ENCODE measurements at regions not wholly inside any gene's neighbourhood (a gene's known extent, or its start where the extent isn't known, plus 50 kb on each side); places are given as distances from the start of the nearest gene placed in this dataset.

DNA sequence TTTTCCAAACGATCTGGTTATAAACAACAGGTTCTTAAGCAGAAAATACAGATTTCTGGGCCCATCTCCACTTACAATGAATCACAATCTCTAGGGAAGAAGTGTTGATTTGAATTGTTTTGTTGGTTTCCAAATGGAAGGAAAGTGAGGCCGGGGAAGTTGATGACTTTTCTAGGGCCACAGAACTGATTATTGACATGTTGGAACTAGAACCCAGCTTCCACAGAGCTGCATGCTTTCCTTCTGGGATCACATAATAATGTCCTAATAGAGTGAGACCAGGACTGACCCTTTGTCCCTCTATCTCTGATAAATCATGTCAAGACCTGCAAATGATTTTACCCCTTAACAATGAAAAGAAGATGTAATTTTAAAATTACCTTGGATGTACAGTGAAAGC is 332.2 kb downstream of the OSR1 start:
- no peaks in the 10 kb centered on the region for H3K79me2 ChIP-seq (ENCODE audit: insufficient read depth)
- peaks cover 19% of the 10 kb centered on the region for H3K4me1 ChIP-seq (ENCODE audit: insufficient read depth)
- no peak overlapping the region for H2AFZ ChIP-seq
- in situ Hi-C loops (cut with MboI) = no loop called here
- no peak for TF ChIP-seq EZH2phosphoT487 (IDR thresholded peaks at IDR 0.05; ENCODE audit: insufficient read depth, low read depth)
- no peak for TF ChIP-seq EZH2 (IDR thresholded peaks at IDR 0.05; ENCODE audit: insufficient read depth, poor library complexity, severe bottlenecking)
- no peak overlapping the region for H3K27ac ChIP-seq
- H3K36me3 ChIP-seq (ENCODE audit: low read depth) = no peaks in the 10 kb centered on the region
- H3K9ac ChIP-seq = no peak overlapping the region
- H3K9me3 ChIP-seq (ENCODE audit: low read depth) = no peaks in the 10 kb centered on the region
- DNase-seq = no peak
- no peak overlapping the region for H3K4me3 ChIP-seq
- no peaks in the 10 kb centered on the region for H3K27me3 ChIP-seq (replicated peaks; ENCODE audit: insufficient read depth)
- WGBS, 2 experiments (ENCODE audit: low coverage in 1 of 2, low lambda C conversion rate in 2 of 2, missing lambda C conversion rate in 2 of 2) = 43 to 55% methylated on average over 2 of the region's 2 CpGs
- H3F3A ChIP-seq (ENCODE audit: insufficient read depth) = peaks cover 19% of the 10 kb centered on the region; the same call in 1 of the 2 replicates
- no peaks in the 10 kb centered on the region for H3K9me2 ChIP-seq (ENCODE audit: insufficient read depth)
- no peaks in the 10 kb centered on the region for H4K20me1 ChIP-seq (ENCODE audit: insufficient read depth)
- no peak overlapping the region for H3K4me2 ChIP-seq (ENCODE audit: unreplicated experiment)

GRCh38 chr2:19022334-19022733 is 336.1 kb downstream of the OSR1 start:
- H3K4me1 ChIP-seq (ENCODE audit: insufficient read depth) = peaks cover 30% of the 10 kb centered on the region
- peak overlapping the region; percentile 70; the same call in 1 of the 2 replicates for H3K9ac ChIP-seq
- peak overlapping the region; percentile 94 for H3K27ac ChIP-seq
- no peaks in the 10 kb centered on the region for H3K9me3 ChIP-seq (ENCODE audit: low read depth)
- H3F3A ChIP-seq (ENCODE audit: insufficient read depth) = peaks cover 24% of the 10 kb centered on the region; the same call in 1 of the 2 replicates
- in situ Hi-C loops (cut with MboI) = no loop called here
- 93 to 96% methylated on average over 5 of the region's 5 CpGs for WGBS, 2 experiments (ENCODE audit: low coverage in 1 of 2, low lambda C conversion rate in 2 of 2, missing lambda C conversion rate in 2 of 2)
- no peaks in the 10 kb centered on the region for H3K79me2 ChIP-seq (ENCODE audit: insufficient read depth)
- TF ChIP-seq EZH2 (IDR thresholded peaks at IDR 0.05; ENCODE audit: insufficient read depth, poor library complexity, severe bottlenecking) = no peak
- TF ChIP-seq EZH2phosphoT487 (IDR thresholded peaks at IDR 0.05; ENCODE audit: insufficient read depth, low read depth) = no peak
- no peak for DNase-seq
- peak overlapping the region; percentile 46; the same call in 1 of the 2 replicates for H2AFZ ChIP-seq
- H4K20me1 ChIP-seq (ENCODE audit: insufficient read depth) = no peaks in the 10 kb centered on the region
- no peak overlapping the region for H3K4me3 ChIP-seq
- no peaks in the 10 kb centered on the region for H3K9me2 ChIP-seq (ENCODE audit: insufficient read depth)
- no peaks in the 10 kb centered on the region for H3K36me3 ChIP-seq (ENCODE audit: low read depth)
- no peaks in the 10 kb centered on the region for H3K27me3 ChIP-seq (replicated peaks; ENCODE audit: insufficient read depth)
- peak overlapping the region; percentile 79 for H3K4me2 ChIP-seq (ENCODE audit: unreplicated experiment)

- no peaks in the 10 kb centered on the region for H3K27me3 ChIP-seq (replicated peaks; ENCODE audit: insufficient read depth)
- no peaks in the 10 kb centered on the region for H3K36me3 ChIP-seq (ENCODE audit: low read depth)
- no peaks in the 10 kb centered on the region for H3K9me3 ChIP-seq (ENCODE audit: low read depth)
- TF ChIP-seq EZH2 (IDR thresholded peaks at IDR 0.05; ENCODE audit: insufficient read depth, poor library complexity, severe bottlenecking) (no peak), EZH2phosphoT487 (IDR thresholded peaks at IDR 0.05; ENCODE audit: insufficient read depth, low read depth) (no peak)
- H3K4me3 ChIP-seq = peak overlapping the region; percentile 45
- H3F3A ChIP-seq (ENCODE audit: insufficient read depth) = peaks cover 24% of the 10 kb centered on the region; the same call in 1 of the 2 replicates
- peak; percentile 90 for DNase-seq
- H3K79me2 ChIP-seq (ENCODE audit: insufficient read depth) = no peaks in the 10 kb centered on the region
- in situ Hi-C loops (cut with MboI) = no loop called here
- WGBS, 2 experiments (ENCODE audit: low coverage in 1 of 2, low lambda C conversion rate in 2 of 2, missing lambda C conversion rate in 2 of 2) = 11 to 17% methylated on average over 5 of the region's 5 CpGs
- H4K20me1 ChIP-seq (ENCODE audit: insufficient read depth) = no peaks in the 10 kb centered on the region
- H3K9me2 ChIP-seq (ENCODE audit: insufficient read depth) = no peaks in the 10 kb centered on the region
- H3K9ac ChIP-seq = peak overlapping the region; percentile 70
- peak overlapping the region; percentile 79 for H3K4me2 ChIP-seq (ENCODE audit: unreplicated experiment)
- H2AFZ ChIP-seq = peak overlapping the region; percentile 46
- H3K27ac ChIP-seq = peak overlapping the region; percentile 94
- peaks cover 30% of the 10 kb centered on the region for H3K4me1 ChIP-seq (ENCODE audit: insufficient read depth)
Observed at GRCh38 chr2:19021721-19022120, 336.7 kb downstream of the OSR1 start.

DNA sequence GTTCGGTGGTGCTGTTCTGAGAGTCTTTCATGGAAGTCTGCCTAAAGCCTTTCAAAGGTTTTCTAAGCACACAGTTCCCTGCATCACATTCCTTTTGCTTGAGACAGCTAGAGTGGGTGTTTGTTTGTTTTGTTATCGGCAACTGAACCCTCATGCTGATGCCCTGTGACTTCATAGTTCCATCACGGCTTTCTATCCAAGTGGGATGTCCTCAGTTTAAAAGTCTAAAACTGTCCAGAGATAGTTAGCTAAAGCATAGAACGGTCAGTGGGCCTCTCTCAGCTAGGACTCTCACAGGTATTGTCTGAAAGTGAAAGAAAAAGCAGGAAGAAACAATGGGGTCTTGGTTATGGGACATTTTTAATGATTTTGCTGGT is 337.3 kb downstream of the OSR1 start:
- H3K27ac ChIP-seq = peak overlapping the region; percentile 94
- no peaks in the 10 kb centered on the region for H3K27me3 ChIP-seq (replicated peaks; ENCODE audit: insufficient read depth)
- H3K79me2 ChIP-seq (ENCODE audit: insufficient read depth) = no peaks in the 10 kb centered on the region
- DNase-seq = peak; percentile 93
- in situ Hi-C loops (cut with MboI) = no loop called here
- peak overlapping the region; percentile 46 for H2AFZ ChIP-seq
- H3K4me3 ChIP-seq = peak overlapping the region; percentile 45
- no peaks in the 10 kb centered on the region for H3K36me3 ChIP-seq (ENCODE audit: low read depth)
- peaks cover 30% of the 10 kb centered on the region for H3K4me1 ChIP-seq (ENCODE audit: insufficient read depth)
- H3K9me2 ChIP-seq (ENCODE audit: insufficient read depth) = no peaks in the 10 kb centered on the region
- H3K9ac ChIP-seq = peak overlapping the region; percentile 70
- no peaks in the 10 kb centered on the region for H3K9me3 ChIP-seq (ENCODE audit: low read depth)
- H3F3A ChIP-seq (ENCODE audit: insufficient read depth) = peaks cover 24% of the 10 kb centered on the region; the same call in 1 of the 2 replicates
- TF ChIP-seq EZH2phosphoT487 (IDR thresholded peaks at IDR 0.05; ENCODE audit: insufficient read depth, low read depth) (no peak), EZH2 (IDR thresholded peaks at IDR 0.05; ENCODE audit: insufficient read depth, poor library complexity, severe bottlenecking) (no peak)
- H3K4me2 ChIP-seq (ENCODE audit: unreplicated experiment) = peak overlapping the region; percentile 79
- no peaks in the 10 kb centered on the region for H4K20me1 ChIP-seq (ENCODE audit: insufficient read depth)
- 2 to 3% methylated on average over 4 of the region's 4 CpGs for WGBS, 2 experiments (ENCODE audit: low coverage in 1 of 2, low lambda C conversion rate in 2 of 2, missing lambda C conversion rate in 2 of 2)
